Inflammatory macrophage treated with lipopolysaccharide for 4 hours (primary cell): ENCODE measurements at regions not wholly inside any gene's neighbourhood (a gene's known extent, or its start where the extent isn't known, plus 50 kb on each side); places are given as distances from the start of the nearest gene placed in this dataset.
"Not testable (repeated sequence)": the region's sequence is repeated elsewhere in the genome, so short reads cannot be mapped to it uniquely, and the experiment has no call there.

Experiments used
- DNase-seq: peaks from one replicate; pipeline ENCODE4 v3.0.0-alpha.2; 2020

DNA sequence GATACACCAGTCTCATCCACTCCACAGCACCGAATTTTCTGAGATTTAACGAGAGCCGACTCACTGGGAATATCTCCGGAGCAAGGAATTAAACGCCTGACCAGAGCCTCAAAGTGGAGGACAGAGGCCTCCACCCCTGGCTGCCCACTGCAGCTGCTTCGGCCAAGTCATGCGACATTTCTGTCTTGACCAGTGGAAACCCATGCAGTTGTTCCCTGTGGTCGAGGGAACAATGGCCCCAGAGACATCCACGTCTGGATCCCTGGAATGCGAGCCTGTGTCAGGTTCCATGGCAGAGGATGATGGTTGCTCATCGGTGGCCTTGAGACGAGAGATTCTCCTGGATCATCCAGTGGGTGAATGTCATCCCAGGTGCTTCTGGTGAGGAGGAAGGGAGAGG is 65.7 kb upstream of the INSIG1 start:
- no peak for DNase-seq

DNA sequence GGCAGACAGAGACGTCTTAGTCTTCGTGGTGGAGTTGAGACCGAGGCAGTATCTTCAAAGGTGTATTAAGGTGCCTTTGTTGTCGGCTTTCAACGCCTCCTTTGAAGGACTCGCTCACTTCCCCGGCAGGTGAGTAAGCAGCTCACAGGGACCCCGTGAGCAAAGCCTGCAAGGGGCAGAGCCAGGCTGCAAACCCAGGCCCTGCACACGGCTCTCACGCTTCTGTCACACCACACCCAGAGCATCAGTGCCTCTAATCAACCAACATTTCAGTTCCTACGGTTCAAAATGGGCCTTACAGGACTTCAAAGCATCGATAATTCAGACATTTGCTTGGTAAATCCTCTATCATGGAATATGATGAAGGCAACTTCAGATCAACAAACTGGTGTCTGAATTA is 64.8 kb upstream of the INSIG1 start:
- DNase-seq, result no peak

DNA sequence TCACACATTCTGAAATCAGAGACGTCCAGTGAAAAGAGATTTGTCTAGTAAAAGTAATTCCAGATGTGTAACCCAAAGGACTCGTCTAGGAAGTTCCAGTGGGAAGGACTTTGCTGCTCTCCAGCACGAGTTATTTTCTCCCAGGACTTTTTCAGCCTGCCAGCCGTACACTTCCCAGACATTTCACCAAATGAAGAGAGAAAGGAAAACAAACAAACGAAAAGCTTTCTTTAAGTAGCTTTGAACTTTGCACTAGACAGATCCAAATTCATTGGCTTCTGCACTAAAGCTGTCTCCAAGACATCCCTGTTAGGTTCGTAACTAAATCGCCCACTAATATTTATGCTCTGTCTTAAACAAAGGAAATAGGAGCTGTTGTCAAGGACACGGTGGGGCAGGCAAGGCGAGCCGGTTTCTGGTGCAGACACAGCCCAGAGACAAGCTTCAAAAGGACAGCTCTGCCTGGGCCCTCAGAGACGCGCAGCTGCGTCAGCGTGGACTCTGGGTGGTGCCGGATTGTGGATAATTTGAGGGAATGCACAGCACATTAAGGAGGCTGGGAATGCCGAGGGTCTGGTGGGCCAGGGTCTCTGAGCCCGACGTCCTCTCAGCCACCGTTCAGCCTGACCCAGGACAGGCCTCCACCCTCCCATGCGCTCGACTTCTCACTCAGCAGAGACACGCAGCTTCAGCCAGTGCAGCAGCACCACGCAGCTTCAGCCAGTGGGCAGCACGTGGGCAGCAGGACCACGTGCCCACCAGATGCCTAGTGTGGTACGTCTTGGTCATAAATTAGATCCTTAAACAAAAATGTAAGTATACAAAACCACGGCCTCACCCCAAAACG is 64.1 kb upstream of the INSIG1 start:
- DNase-seq, result no peak

DNA sequence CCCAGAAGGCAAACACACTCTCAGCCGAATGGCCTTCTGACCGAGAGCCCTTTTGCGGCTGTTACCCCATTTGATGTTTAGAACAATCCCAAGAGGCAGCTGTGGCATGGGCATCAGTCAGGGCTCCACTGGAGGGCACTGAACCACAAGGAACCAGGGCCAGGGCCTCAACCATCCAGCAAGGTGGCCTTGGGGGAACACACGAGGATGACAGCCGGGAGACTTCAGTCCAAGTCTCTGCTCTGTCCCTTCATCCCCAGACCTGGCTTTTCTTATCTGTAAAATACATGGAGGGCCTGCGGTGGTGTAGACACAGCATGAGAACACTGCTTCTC is 63.6 kb upstream of the INSIG1 start:
- peak; percentile 31 for DNase-seq

DNA sequence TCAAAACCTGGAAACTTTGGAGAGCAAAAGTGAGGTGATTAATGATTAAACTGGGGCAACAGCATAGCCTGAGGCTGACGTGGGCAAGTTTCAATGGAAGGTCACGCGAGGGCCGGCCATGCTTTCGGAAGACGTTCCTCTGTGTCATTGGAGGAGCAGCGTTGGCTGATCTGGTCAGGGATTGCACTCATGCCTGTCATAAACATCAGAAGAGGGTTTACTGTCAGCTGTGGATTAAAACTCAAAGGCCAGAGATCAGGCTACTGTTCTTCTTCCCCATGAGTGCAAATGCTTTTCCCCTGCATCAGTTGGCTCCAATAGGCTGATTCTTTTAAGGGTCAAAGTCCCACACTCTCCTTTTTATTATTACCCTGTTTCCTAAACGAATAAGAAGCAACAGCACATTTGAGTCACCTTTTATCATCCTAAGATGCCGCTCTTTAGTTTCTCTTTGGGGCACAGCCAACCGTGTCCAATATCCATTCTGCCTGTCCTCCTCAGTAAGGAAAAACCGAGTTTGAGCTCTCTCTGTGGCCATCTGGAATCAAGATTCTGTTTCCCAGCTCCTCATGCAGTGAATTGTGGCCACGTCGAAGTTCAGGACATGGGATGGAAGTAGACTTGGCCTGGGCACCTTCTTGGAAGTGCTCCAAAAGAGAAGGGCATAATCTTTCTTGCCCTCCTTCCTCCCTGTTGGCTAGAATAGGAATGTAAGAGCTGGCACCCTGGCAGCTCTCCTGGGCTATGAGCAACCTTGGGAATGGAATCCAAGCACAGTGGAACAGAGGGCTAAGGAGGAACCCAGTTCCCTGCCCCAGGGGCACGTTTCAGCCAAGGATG is 62.5 kb upstream of the INSIG1 start:
- no peak for DNase-seq

DNA sequence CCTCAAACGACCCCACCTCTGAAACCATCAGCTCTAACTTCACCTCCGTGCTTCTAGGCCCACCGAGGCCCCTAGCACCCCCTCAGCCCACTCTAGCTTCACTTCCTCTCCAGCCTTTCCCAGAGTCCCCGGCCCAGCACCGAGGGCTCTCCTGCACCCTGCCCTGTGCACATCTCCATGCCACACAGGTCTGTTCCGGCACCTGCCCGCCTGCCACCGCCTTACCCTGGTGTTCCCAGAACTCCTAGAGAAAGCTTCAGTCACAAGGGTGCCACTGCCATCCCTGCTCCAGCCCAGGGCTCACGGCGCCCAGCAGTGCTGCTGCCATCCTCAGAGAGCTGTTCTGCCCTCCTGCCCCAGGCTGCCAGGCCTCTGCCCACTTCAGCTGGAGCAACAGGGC is 61.3 kb upstream of the INSIG1 start:
- no peak for DNase-seq

DNA sequence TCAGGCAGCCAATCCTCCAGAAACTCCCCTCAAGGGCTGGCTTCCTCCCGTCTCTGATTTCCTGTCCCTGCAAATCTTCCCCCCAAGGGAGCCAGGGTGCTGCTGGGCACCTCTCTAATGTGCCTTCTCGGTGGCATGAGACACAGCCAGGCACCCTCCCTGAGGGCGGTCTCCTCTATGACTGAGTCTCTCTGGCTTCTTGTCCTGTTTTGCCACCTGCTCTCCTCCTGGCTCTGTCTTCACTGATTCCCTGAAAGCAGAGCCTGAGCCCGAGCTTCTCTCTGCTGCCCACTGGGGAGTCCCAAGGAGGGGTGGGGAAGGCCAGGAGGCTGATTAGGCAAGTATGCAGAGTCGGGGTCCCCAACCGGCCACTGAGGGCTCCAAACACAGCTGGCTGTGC is 60.4 kb upstream of the INSIG1 start:
- DNase-seq, result no peak

DNA sequence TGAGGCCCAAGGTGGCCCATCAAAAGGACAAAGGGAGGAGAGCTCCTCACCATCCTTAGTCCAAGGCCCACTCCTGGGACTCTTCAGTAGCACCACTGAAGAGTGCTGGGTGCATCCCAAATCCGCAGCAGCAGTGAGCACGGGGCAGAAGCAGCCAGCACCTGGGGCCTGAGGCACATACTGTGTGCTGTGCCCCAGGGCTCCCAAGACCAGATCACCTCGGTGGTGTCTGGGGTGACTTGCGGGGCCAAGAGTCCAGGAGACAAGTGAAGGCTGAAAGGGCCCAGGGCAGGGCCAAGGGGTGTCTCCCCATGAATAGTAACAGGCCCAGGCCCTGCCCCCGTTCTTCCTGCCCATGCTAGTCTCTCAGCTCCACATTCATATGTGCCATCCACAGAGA is 59.9 kb upstream of the INSIG1 start:
- DNase-seq, result no peak

DNA sequence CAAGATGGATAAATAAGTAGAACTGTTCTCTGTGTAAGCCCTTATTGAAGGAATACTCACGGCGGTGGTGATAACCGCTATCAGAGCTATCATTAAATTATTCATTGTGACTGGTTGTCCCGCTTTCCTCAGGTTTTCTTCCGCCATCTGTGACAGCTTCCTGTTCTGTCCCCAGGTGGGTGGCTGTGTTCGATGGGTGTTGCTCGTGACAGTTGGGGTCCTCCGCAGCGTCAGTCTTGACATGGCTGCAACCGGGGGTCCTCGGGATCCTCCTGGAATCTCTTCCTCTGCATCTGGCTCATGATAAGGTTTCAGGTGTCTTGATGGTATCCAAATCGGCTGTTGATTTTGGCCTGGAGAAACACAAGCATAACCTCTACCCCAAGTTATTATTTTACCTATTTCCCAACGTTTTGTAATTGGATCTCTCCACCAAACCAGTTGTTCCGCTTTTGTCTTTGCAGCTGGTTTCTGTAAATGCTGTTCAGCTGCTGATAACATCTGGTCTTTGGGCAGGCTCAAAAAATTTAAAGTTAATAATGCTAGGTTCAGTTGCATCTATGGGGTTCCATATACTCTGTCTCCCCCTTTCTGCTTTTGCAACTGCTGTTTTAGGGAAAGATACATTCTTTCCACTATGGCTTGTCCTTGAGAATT is 58.1 kb upstream of the INSIG1 start:
- not testable (repeated sequence) for DNase-seq

DNA sequence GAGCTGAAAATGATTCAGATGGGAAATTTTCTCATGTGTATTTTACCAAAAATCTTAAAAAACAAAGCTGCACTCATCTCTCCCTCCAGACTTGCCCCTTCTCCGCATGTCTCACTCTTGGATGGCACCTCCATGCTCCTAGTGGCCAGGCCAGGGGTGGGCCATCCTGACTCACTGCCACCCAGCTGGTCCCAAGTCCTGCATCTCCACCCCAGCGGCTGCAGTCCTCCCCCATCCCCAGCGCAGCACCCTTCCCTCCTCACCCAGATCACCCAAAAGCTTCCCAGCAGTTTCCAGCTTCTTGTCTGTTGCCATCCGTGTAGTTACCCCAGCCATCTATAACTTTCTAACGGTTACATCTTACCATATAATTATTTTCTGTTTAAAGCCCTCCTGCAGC is 53.0 kb upstream of the INSIG1 start:
- DNase-seq, result no peak

DNA sequence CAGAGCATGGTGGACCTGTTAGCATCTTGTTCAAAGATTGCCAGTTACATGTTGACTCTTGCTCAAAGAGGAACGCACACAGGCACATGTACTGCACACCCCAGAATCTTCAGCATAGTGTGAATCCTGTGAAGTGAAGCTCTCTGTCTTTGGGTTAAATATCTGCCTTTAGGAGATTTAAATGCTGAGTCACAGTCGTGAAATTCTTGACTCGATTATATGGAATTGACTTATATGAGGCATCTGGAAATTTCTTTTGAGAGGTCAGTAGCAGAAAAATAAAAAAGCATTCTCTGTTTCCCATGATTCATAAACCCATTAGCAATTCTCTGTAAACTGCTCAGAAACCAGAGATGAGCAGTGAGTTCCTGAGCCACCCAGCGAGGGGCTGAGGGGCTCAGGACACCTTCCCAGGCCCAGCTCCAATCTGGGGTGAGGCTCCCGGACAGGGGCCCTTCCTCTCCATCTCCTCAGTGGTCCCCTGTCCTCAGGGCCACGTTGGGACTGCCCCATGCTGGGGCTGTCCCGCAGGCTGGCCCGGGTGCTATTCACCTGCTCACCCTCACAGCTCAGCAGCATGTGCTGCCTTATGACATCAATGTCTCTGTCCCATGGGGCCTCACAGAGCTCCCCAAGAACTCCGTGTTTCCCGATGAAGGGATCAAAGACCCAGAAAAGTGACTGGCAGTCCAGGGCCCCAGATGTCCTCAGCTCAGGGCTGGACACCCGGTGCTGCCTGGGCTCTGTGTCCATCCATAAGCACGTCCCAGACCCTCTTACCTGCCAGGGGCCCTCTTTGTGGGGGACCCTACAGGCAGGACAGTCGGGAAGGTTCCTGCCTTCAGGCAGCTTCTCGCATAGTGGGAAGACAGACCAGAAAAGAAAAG is 50.0 kb upstream of the INSIG1 start:
- no peak for DNase-seq
